ENCODE measurements at regions not wholly inside any gene's neighbourhood (a gene's known extent, or its start where the extent isn't known, plus 50 kb on each side); places are given as distances from the start of the nearest gene placed in this dataset.

GRCh38 chr5:145158730-145159129, 676.4 kb downstream of the PRELID2 start (continued):
- TF ChIP-seq AFF1 (IDR thresholded peaks at IDR 0.05; ENCODE audit: low read depth in 1 of 2, partially characterized antibody in 2 of 2) (no peak), PRPF4 (IDR thresholded peaks at IDR 0.05; ENCODE audit: insufficient read depth, low read depth, low read length, poor library complexity, severe bottlenecking) (no peak), RBM34 (IDR thresholded peaks at IDR 0.05; ENCODE audit: borderline replicate concordance, insufficient read depth, low read length) (no peak), ZBTB9 (CRISPR knock-in tag; IDR thresholded peaks at IDR 0.05) (no peak), ZEB2 (IDR thresholded peaks at IDR 0.05) (no peak)

DNA sequence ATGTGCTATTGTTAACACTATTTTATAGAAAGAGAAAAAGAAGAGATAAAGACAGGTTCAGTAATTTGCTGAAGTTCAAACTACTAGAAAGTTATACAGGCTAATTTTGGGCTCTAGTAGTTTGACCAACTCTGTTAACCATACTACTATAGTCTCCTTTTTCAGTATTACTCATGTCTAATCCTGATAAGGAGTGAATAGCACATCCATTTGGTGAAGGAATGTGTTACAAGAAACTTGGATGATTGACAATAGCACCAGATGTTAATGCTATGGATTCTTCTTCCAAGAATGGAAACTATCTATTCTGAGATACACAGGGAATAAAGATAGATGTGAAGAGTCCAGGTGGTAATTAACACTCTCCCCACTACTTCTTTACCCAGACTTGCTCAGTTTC, 677.3 kb downstream of the PRELID2 start:
- ChIA-PET CTCF (ENCODE audit: low intra/inter-chr PET ratio) (no interaction called here), POLR2A (no interaction called here)
- H3K9ac ChIP-seq (ENCODE audit: insufficient read depth in 1 of 2, low read depth in 2 of 2, low read length in 2 of 2) = no peak overlapping the region
- ATAC-seq (no peak), DNase-seq (ENCODE audit: extremely low read depth in 1 of 4, low spot score in 3 of 4) (no peak), FAIRE-seq (no peak)
- H3K4me1 ChIP-seq (replicated peaks in 1 of 2; ENCODE audit: control insufficient read depth in 2 of 2, insufficient read depth in 2 of 2, low read length in 2 of 2) = no peaks in the 10 kb centered on the region
- no peaks in the 10 kb centered on the region for H3K36me3 ChIP-seq (ENCODE audit: control insufficient read depth, insufficient read depth, low read length)
- H3K27me3 ChIP-seq (ENCODE audit: control insufficient read depth in 2 of 2, insufficient read depth in 2 of 2, low read length in 2 of 2) = no peaks in the 10 kb centered on the region
- H3K4me2 ChIP-seq (ENCODE audit: insufficient read depth, low read length) = no peak overlapping the region
- H2AFZ ChIP-seq (ENCODE audit: low read depth, low read length) = no peak overlapping the region
- H3K27ac ChIP-seq (ENCODE audit: extremely low read depth, low read depth, low read length) = no peak overlapping the region
- intact Hi-C loops (cut with micrococcal nuclease) (no loop called here), in situ Hi-C loops (cut with MboI) (no loop called here)
- no peaks in the 10 kb centered on the region for H3K79me2 ChIP-seq (ENCODE audit: control insufficient read depth, insufficient read depth, low read length)
- no peak overlapping the region for H3K4me3 ChIP-seq
- no TSS peak for BruUV-seq (replicated peaks)
- H3K9me3 ChIP-seq (replicated peaks; ENCODE audit: control insufficient read depth, insufficient read depth, low read depth, low read length) = no peaks in the 10 kb centered on the region; the same call in 1 of the 2 replicates
- H4K20me1 ChIP-seq (replicated peaks; ENCODE audit: control insufficient read depth, insufficient read depth, low read length) = no peaks in the 10 kb centered on the region
- H3K9me1 ChIP-seq (ENCODE audit: control insufficient read depth, insufficient read depth, low read length) = no peaks in the 10 kb centered on the region
- no peak for TF ChIP-seq HINFP (tag; conservative IDR thresholded peaks at IDR 0.05; ENCODE audit: low read depth)
- TF ChIP-seq EP400 (IDR thresholded peaks at IDR 0.05) = no peak
- TF ChIP-seq ZFP30 (CRISPR knock-in tag; IDR thresholded peaks at IDR 0.05; ENCODE audit: borderline replicate concordance) = no peak
- TF ChIP-seq HMGN3 (IDR thresholded peaks at IDR 0.05; ENCODE audit: borderline replicate concordance, extremely low read depth, insufficient read length, low read depth, low read length) = no peak

Data from K562 (cell line).